ENCODE measurements at regions not wholly inside any gene's neighbourhood (a gene's known extent, or its start where the extent isn't known, plus 50 kb on each side); places are given as distances from the start of the nearest gene placed in this dataset.

DNA sequence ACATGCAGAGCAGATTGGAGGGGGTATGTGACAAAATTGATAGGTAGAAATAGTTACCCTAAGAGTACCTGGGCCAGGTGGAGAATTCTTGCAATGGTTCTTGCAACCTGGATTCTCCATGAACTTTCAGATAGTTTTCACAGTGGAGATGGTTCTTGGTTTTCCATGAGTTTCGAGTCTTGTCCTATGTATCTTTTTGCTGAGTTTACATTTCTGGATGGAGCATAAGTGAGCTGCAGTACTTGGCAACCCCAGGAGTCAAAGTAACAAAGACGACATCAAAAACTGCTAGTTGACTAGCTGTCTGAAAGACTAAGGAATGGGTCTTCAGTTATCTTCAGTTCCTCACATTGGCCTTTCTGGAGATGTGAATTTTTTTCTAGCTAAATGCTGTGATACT lies 196.6 kb upstream of the RAD23B start:
- no peaks in the 10 kb centered on the region for H3K4me1 ChIP-seq (ENCODE audit: control insufficient read depth in 2 of 2, insufficient read depth in 2 of 2, low read length in 2 of 2)
- H3K4me2 ChIP-seq (replicated peaks; ENCODE audit: low read depth, low read length, poor library complexity, severe bottlenecking), result no peak overlapping the region
- ChIA-PET POLR2A (no interaction called here), CTCF (no interaction called here)
- WGBS (ENCODE audit: insufficient coverage), result 63% methylated on average over 2 of the region's 2 CpGs
- TF ChIP-seq, protein P1, sequence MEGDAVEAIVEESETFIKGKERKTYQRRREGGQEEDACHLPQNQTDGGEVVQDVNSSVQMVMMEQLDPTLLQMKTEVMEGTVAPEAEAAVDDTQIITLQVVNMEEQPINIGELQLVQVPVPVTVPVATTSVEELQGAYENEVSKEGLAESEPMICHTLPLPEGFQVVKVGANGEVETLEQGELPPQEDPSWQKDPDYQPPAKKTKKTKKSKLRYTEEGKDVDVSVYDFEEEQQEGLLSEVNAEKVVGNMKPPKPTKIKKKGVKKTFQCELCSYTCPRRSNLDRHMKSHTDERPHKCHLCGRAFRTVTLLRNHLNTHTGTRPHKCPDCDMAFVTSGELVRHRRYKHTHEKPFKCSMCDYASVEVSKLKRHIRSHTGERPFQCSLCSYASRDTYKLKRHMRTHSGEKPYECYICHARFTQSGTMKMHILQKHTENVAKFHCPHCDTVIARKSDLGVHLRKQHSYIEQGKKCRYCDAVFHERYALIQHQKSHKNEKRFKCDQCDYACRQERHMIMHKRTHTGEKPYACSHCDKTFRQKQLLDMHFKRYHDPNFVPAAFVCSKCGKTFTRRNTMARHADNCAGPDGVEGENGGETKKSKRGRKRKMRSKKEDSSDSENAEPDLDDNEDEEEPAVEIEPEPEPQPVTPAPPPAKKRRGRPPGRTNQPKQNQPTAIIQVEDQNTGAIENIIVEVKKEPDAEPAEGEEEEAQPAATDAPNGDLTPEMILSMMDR (IDR thresholded peaks at IDR 0.05), result no peak
- no peak for TF ChIP-seq EZH2 (IDR thresholded peaks at IDR 0.05; ENCODE audit: borderline replicate concordance, insufficient read depth, low read depth, low read length, poor library complexity, severe bottlenecking)
- no peak overlapping the region for H2AFZ ChIP-seq (ENCODE audit: insufficient read depth, low read depth, low read length, poor library complexity, severe bottlenecking)
- no peaks in the 10 kb centered on the region for H3K36me3 ChIP-seq (replicated peaks in 1 of 2; ENCODE audit: control extremely low read depth in 1 of 2, control insufficient read depth in 1 of 2, extremely low read depth in 1 of 2, insufficient read depth in 2 of 2, low read length in 1 of 2)
- H3K4me3 Mint-ChIP-seq, result no peak overlapping the region
- H4K20me1 ChIP-seq (ENCODE audit: control insufficient read depth, insufficient read depth, low read length, poor library complexity, severe bottlenecking), result no peaks in the 10 kb centered on the region
- DNase-seq (no peak), ATAC-seq (ENCODE audit: low read depth) (no peak)
- H3K79me2 ChIP-seq (ENCODE audit: control insufficient read depth, insufficient read depth, low read length), result no peaks in the 10 kb centered on the region
- peaks cover 4% of the 10 kb centered on the region for H3K9me3 Mint-ChIP-seq (ENCODE audit: insufficient read depth)
- peaks cover 0 to 3% (median 0%) of the 10 kb centered on the region in 4 experiments for H3K27me3 ChIP-seq (replicated peaks in 1 of 4; ENCODE audit: control extremely low read depth in 1 of 4, control insufficient read depth in 3 of 4, insufficient read depth in 4 of 4, low read length in 3 of 4)
- no peak overlapping the region for H3K27ac Mint-ChIP-seq
- no peaks in the 10 kb centered on the region for H3K9me3 ChIP-seq (ENCODE audit: control extremely low read depth in 1 of 3, control insufficient read depth in 2 of 3, insufficient read depth in 1 of 3, low read length in 2 of 3)
- intact Hi-C loops (cut with micrococcal nuclease), result no loop called here
- H3K27ac ChIP-seq (ENCODE audit: low read length in 2 of 2), result no peak overlapping the region
- no peak overlapping the region for H3K4me3 ChIP-seq (ENCODE audit: control extremely low read depth in 1 of 5, extremely low read depth in 1 of 5, insufficient read depth in 1 of 5, low read depth in 2 of 5, low read length in 4 of 5)
- H3K9ac ChIP-seq (ENCODE audit: low read length), result no peak overlapping the region
- no peaks in the 10 kb centered on the region for H3K4me1 Mint-ChIP-seq
- peaks cover 35% of the 10 kb centered on the region for H3K27me3 Mint-ChIP-seq

DNA sequence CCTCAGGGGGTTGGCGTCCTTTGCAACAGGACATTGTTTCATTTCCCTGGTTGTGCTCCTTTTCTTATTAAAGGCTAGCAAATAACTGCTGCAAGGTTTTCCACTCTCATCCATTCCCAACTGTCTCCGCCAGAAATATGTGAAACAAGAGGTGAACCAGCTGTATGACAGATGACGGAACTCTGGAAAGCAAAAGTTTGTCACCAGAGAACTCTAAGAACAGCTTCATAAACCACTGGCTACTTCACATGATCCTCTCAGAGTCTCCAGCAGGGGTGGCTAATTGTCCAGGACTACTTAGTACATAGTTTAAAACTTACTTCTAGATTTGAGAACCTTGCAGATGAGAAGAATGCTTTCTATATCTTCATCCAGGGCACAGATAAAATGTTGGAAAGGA lies 195.9 kb upstream of the RAD23B start:
- TF ChIP-seq EZH2 (IDR thresholded peaks at IDR 0.05; ENCODE audit: borderline replicate concordance, insufficient read depth, low read depth, low read length, poor library complexity, severe bottlenecking), result no peak
- TF ChIP-seq, protein P1 (IDR thresholded peaks at IDR 0.05), result no peak
- Mint-ChIP-seq H3K27me3 (peaks cover 35% of the 10 kb centered on the region), H3K4me1 (no peaks in the 10 kb centered on the region), H3K27ac (no peak overlapping the region), H3K4me3 (no peak overlapping the region), H3K9me3 (ENCODE audit: insufficient read depth) (peaks cover 4% of the 10 kb centered on the region)
- ChIA-PET POLR2A (no interaction called here), CTCF (no interaction called here)
- H3K9ac ChIP-seq (ENCODE audit: low read length), result no peak overlapping the region
- H3K4me3 ChIP-seq (ENCODE audit: control extremely low read depth in 1 of 5, extremely low read depth in 1 of 5, insufficient read depth in 1 of 5, low read depth in 2 of 5, low read length in 4 of 5), result no peak overlapping the region
- no peak overlapping the region for H3K27ac ChIP-seq (ENCODE audit: low read length in 2 of 2)
- H3K9me3 ChIP-seq (ENCODE audit: control extremely low read depth in 1 of 3, control insufficient read depth in 2 of 3, insufficient read depth in 1 of 3, low read length in 2 of 3), result no peaks in the 10 kb centered on the region
- H3K79me2 ChIP-seq (ENCODE audit: control insufficient read depth, insufficient read depth, low read length), result no peaks in the 10 kb centered on the region
- DNase-seq (no peak), ATAC-seq (ENCODE audit: low read depth) (no peak)
- H3K27me3 ChIP-seq (replicated peaks in 1 of 4; ENCODE audit: control extremely low read depth in 1 of 4, control insufficient read depth in 3 of 4, insufficient read depth in 4 of 4, low read length in 3 of 4), result peaks cover 0 to 3% (median 0%) of the 10 kb centered on the region in 4 experiments
- H3K36me3 ChIP-seq (replicated peaks in 1 of 2; ENCODE audit: control extremely low read depth in 1 of 2, control insufficient read depth in 1 of 2, extremely low read depth in 1 of 2, insufficient read depth in 2 of 2, low read length in 1 of 2), result no peaks in the 10 kb centered on the region
- no peak overlapping the region for H2AFZ ChIP-seq (ENCODE audit: insufficient read depth, low read depth, low read length, poor library complexity, severe bottlenecking)
- intact Hi-C loops (cut with micrococcal nuclease), result no loop called here
- no peaks in the 10 kb centered on the region for H4K20me1 ChIP-seq (ENCODE audit: control insufficient read depth, insufficient read depth, low read length, poor library complexity, severe bottlenecking)
- no peaks in the 10 kb centered on the region for H3K4me1 ChIP-seq (ENCODE audit: control insufficient read depth in 2 of 2, insufficient read depth in 2 of 2, low read length in 2 of 2)
- 94% methylated on average over 3 of the region's 3 CpGs for WGBS (ENCODE audit: insufficient coverage)
- no peak overlapping the region for H3K4me2 ChIP-seq (replicated peaks; ENCODE audit: low read depth, low read length, poor library complexity, severe bottlenecking)
